ENCODE measurements at regions not wholly inside any gene's neighbourhood (a gene's known extent, or its start where the extent isn't known, plus 50 kb on each side); places are given as distances from the start of the nearest gene placed in this dataset.

DNA sequence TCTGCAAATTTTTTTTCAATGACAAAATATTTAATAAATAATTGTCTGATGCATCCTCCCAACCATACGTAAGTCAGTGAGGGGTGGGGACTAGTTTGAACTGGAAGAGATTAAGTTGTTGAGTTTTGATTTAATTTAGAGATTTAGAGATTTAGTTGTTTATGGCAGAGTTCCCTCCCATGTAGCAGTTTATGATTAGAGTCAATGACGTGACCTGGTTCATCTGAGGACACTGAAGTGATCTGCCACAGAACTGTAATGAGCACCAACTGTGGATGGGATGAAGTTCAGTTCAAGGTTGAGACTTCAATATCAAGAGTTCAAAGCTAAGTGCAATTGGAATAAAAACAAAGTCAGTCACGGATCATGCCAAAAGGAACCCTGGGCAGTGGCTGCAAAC lies 609.3 kb downstream of the NOVA1 start:
- ATAC-seq (no peak), DNase-seq (ENCODE audit: low read depth, low spot score) (no peak)
- Histone ChIP-seq H3K27me3 (ENCODE audit: insufficient read depth, low read length) (no peaks in the 10 kb centered on the region), H3K4me3 (replicated peaks in 1 of 2; ENCODE audit: low read depth in 1 of 2, low read length in 2 of 2) (no peak overlapping the region), H4K20me1 (ENCODE audit: insufficient read depth) (no peaks in the 10 kb centered on the region), H2AFZ (ENCODE audit: low read depth, low read length, poor library complexity, severe bottlenecking) (no peak overlapping the region), H3K79me2 (ENCODE audit: insufficient read depth, low read length) (no peaks in the 10 kb centered on the region), H3K9me2 (ENCODE audit: insufficient read depth) (no peaks in the 10 kb centered on the region), H3K4me1 (ENCODE audit: control insufficient read depth in 1 of 2, insufficient read depth in 2 of 2, low read length in 2 of 2) (no peaks in the 10 kb centered on the region), H3K36me3 (ENCODE audit: control insufficient read depth in 1 of 2, insufficient read depth in 2 of 2, low read length in 2 of 2) (no peaks in the 10 kb centered on the region), H3K9me3 (ENCODE audit: control insufficient read depth in 1 of 2, insufficient read depth in 1 of 2, low read depth in 1 of 2, low read length in 2 of 2) (peaks cover 4 to 25% of the 10 kb centered on the region in 2 experiments; a peak in 2 of 4 replicates), H3K27ac (ENCODE audit: low read depth, low read length) (no peak overlapping the region), H3K4me2 (ENCODE audit: low read length) (no peak overlapping the region), H3K9ac (ENCODE audit: low read length) (no peak overlapping the region)
- ChIA-PET RAD21 (ENCODE audit: low non-redundant PET in 1 of 2, low total read pairs in 2 of 2, uncharacterized antibody in 2 of 2, unreplicated experiment in 2 of 2) (no interaction called here), CTCF (no interaction called here), POLR2A (no interaction called here)
- no TSS peak for BruUV-seq (replicated peaks)
- intact Hi-C loops (cut with micrococcal nuclease), result no loop called here
- TF ChIP-seq POLR2AphosphoS5 (IDR thresholded peaks at IDR 0.05; ENCODE audit: low read depth, low read length), result no peak
- no peak for TF ChIP-seq ZFX (IDR thresholded peaks at IDR 0.05)
- TF ChIP-seq, protein P1, sequence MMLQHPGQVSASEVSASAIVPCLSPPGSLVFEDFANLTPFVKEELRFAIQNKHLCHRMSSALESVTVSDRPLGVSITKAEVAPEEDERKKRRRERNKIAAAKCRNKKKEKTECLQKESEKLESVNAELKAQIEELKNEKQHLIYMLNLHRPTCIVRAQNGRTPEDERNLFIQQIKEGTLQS (IDR thresholded peaks at IDR 0.05), result no peak
- no peak for TF ChIP-seq CEBPB (IDR thresholded peaks at IDR 0.05; ENCODE audit: low read depth)
- TF ChIP-seq, protein P2, sequence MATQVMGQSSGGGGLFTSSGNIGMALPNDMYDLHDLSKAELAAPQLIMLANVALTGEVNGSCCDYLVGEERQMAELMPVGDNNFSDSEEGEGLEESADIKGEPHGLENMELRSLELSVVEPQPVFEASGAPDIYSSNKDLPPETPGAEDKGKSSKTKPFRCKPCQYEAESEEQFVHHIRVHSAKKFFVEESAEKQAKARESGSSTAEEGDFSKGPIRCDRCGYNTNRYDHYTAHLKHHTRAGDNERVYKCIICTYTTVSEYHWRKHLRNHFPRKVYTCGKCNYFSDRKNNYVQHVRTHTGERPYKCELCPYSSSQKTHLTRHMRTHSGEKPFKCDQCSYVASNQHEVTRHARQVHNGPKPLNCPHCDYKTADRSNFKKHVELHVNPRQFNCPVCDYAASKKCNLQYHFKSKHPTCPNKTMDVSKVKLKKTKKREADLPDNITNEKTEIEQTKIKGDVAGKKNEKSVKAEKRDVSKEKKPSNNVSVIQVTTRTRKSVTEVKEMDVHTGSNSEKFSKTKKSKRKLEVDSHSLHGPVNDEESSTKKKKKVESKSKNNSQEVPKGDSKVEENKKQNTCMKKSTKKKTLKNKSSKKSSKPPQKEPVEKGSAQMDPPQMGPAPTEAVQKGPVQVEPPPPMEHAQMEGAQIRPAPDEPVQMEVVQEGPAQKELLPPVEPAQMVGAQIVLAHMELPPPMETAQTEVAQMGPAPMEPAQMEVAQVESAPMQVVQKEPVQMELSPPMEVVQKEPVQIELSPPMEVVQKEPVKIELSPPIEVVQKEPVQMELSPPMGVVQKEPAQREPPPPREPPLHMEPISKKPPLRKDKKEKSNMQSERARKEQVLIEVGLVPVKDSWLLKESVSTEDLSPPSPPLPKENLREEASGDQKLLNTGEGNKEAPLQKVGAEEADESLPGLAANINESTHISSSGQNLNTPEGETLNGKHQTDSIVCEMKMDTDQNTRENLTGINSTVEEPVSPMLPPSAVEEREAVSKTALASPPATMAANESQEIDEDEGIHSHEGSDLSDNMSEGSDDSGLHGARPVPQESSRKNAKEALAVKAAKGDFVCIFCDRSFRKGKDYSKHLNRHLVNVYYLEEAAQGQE (IDR thresholded peaks at IDR 0.05; ENCODE audit: low read depth), result no peak
- TF ChIP-seq EZH2 (IDR thresholded peaks at IDR 0.05), result no peak
- TF ChIP-seq SRF (IDR thresholded peaks at IDR 0.05; ENCODE audit: low read depth), result no peak
- no peak for TF ChIP-seq FOSL1 (IDR thresholded peaks at IDR 0.05; ENCODE audit: low read depth)
- no peak for TF ChIP-seq RAD21 (IDR thresholded peaks at IDR 0.05; ENCODE audit: low read depth)
- TF ChIP-seq SP1 (IDR thresholded peaks at IDR 0.05; ENCODE audit: low read depth), result no peak
- TF ChIP-seq ELF1 (IDR thresholded peaks at IDR 0.05; ENCODE audit: borderline replicate concordance, low read depth), result no peak
- no peak for TF ChIP-seq JUND (IDR thresholded peaks at IDR 0.05)
- TF ChIP-seq, protein P3, sequence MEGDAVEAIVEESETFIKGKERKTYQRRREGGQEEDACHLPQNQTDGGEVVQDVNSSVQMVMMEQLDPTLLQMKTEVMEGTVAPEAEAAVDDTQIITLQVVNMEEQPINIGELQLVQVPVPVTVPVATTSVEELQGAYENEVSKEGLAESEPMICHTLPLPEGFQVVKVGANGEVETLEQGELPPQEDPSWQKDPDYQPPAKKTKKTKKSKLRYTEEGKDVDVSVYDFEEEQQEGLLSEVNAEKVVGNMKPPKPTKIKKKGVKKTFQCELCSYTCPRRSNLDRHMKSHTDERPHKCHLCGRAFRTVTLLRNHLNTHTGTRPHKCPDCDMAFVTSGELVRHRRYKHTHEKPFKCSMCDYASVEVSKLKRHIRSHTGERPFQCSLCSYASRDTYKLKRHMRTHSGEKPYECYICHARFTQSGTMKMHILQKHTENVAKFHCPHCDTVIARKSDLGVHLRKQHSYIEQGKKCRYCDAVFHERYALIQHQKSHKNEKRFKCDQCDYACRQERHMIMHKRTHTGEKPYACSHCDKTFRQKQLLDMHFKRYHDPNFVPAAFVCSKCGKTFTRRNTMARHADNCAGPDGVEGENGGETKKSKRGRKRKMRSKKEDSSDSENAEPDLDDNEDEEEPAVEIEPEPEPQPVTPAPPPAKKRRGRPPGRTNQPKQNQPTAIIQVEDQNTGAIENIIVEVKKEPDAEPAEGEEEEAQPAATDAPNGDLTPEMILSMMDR (IDR thresholded peaks at IDR 0.05 in 2 of 3, conservative IDR thresholded peaks at IDR 0.05 in 1 of 3; ENCODE audit: borderline replicate concordance in 1 of 3, insufficient read depth in 1 of 3, low read depth in 2 of 3, low read length in 2 of 3), result no peak
- TF ChIP-seq YY1 (IDR thresholded peaks at IDR 0.05; ENCODE audit: extremely low read depth, insufficient replicate concordance, low read depth, low read length), result no peak
- TF ChIP-seq EZH2phosphoT487 (IDR thresholded peaks at IDR 0.05; ENCODE audit: borderline replicate concordance), result no peak
- TF ChIP-seq EGR1 (IDR thresholded peaks at IDR 0.05; ENCODE audit: low read depth), result no peak
- TF ChIP-seq, protein P4, sequence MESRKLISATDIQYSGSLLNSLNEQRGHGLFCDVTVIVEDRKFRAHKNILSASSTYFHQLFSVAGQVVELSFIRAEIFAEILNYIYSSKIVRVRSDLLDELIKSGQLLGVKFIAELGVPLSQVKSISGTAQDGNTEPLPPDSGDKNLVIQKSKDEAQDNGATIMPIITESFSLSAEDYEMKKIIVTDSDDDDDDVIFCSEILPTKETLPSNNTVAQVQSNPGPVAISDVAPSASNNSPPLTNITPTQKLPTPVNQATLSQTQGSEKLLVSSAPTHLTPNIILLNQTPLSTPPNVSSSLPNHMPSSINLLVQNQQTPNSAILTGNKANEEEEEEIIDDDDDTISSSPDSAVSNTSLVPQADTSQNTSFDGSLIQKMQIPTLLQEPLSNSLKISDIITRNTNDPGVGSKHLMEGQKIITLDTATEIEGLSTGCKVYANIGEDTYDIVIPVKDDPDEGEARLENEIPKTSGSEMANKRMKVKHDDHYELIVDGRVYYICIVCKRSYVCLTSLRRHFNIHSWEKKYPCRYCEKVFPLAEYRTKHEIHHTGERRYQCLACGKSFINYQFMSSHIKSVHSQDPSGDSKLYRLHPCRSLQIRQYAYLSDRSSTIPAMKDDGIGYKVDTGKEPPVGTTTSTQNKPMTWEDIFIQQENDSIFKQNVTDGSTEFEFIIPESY (IDR thresholded peaks at IDR 0.05; ENCODE audit: extremely low read depth, insufficient replicate concordance, low read length), result no peak
- TF ChIP-seq SIN3A (IDR thresholded peaks at IDR 0.05; ENCODE audit: low read depth), result no peak
- TF ChIP-seq POLR2A (IDR thresholded peaks at IDR 0.05; ENCODE audit: borderline replicate concordance, extremely low read depth, insufficient read depth, insufficient read length), result no peak
- no peak for TF ChIP-seq CBX3 (IDR thresholded peaks at IDR 0.05; ENCODE audit: low read depth)

Measured in HCT116 (cell line).